Type B pancreatic cell (in vitro differentiated cells): ENCODE measurements at regions not wholly inside any gene's neighbourhood (a gene's known extent, or its start where the extent isn't known, plus 50 kb on each side); places are given as distances from the start of the nearest gene placed in this dataset. TPM values are rescaled to one million over a fixed set of nuclear protein-coding genes. Genes with fewer than 3 reads are reported as not detected.

Experiments used
- microRNA-seq: library from miRNA; unstranded; fragments of <30 nt; microRNA quantifications from one replicate; pipeline ENCODE4, GENCODE V29; 2020

Small RNAs in the stretch of these regions (microRNA-seq; reads per million reads assigned to microRNA genes)
- gene MIR4494, result not detected
